B cell (primary cell): ENCODE measurements at regions not wholly inside any gene's neighbourhood (a gene's known extent, or its start where the extent isn't known, plus 50 kb on each side); places are given as distances from the start of the nearest gene placed in this dataset.

Experiments used
- EZH2 ChIP-seq: IDR thresholded peaks from 2 replicates; pipeline ENCODE4 v1.6.1; 2012; ENCODE audit warnings: borderline replicate concordance, low read depth, mild to moderate bottlenecking, moderate library complexity, low read length; ENCODE audit not compliant: insufficient read depth, poor library complexity, severe bottlenecking
- TF ChIP-seq, protein P1 (sequence below): fragments of 200-600 bp; IDR thresholded peaks from one replicate; pipeline ENCODE4 v1.8.0; 2022; ENCODE audit warnings: antibody characterized with exemption, mild to moderate bottlenecking

DNA sequence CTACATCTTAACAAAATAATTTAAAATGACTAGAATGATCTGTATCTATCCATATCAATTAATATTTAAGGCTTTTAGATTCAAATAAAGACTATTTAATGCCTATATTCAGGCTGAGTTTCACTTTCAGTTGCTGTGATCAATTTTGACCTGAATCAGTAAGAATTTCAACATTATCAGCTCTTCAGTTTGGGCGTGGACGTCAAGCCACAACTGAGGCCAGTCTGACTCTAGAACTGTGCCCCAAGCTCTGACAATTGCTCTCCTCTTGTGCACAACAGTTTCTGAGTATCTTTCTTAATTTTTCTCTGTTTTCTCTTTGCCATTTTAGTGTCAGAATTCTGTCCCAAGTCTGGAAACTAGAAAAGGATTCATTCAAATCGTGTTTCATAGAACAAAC, 1095.5 kb downstream of the PLA2G4A start:
- TF ChIP-seq, protein P1, sequence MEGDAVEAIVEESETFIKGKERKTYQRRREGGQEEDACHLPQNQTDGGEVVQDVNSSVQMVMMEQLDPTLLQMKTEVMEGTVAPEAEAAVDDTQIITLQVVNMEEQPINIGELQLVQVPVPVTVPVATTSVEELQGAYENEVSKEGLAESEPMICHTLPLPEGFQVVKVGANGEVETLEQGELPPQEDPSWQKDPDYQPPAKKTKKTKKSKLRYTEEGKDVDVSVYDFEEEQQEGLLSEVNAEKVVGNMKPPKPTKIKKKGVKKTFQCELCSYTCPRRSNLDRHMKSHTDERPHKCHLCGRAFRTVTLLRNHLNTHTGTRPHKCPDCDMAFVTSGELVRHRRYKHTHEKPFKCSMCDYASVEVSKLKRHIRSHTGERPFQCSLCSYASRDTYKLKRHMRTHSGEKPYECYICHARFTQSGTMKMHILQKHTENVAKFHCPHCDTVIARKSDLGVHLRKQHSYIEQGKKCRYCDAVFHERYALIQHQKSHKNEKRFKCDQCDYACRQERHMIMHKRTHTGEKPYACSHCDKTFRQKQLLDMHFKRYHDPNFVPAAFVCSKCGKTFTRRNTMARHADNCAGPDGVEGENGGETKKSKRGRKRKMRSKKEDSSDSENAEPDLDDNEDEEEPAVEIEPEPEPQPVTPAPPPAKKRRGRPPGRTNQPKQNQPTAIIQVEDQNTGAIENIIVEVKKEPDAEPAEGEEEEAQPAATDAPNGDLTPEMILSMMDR: no peak
- no peak for TF ChIP-seq EZH2
